ENCODE measurements at regions not wholly inside any gene's neighbourhood (a gene's known extent, or its start where the extent isn't known, plus 50 kb on each side); places are given as distances from the start of the nearest gene placed in this dataset.

DNA sequence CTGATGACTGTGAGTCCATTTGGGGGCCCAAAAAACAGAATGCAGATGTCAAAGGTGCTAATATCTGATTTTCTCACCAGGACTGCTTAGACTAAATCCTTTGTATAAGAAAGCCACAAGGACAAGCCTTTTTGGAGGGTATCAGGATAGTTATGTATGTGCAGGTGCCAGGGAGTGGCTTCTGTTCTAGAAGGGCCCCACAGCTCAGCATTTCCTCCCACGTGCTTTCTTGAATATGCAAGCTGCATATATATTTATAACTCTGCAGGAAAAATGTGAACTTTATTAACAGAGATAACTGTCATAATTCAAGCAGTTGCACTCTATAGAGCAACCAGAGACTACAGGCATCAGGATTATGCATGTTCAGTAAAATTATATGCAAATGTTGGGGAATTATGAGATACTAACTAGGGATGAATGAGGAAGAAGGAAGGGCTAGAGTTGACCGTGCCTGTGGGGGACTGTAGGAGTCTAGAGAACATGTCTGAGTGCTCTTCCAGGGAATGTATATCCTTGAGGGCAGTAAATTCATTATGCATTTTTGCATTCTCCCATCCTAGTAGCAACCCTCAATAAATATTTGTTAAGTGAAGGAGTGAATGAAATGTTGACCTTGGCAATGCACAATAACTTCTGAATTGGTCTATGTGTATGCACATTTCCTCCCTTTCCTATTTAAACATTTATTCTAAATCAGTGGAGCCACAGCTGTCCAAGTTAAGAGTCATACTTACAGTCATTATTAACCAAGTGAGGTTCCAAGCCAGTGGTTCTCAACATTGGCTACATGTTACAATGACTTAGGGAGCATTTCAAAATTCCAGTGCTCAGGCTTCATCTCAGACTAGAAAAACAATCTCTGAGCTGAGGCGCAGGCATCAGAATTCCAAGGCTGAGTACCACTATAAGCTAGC lies 94.8 kb upstream of the ANKRD28 start:
- ATAC-seq (no peak), DNase-seq (no peak)
- TF ChIP-seq, protein P1, sequence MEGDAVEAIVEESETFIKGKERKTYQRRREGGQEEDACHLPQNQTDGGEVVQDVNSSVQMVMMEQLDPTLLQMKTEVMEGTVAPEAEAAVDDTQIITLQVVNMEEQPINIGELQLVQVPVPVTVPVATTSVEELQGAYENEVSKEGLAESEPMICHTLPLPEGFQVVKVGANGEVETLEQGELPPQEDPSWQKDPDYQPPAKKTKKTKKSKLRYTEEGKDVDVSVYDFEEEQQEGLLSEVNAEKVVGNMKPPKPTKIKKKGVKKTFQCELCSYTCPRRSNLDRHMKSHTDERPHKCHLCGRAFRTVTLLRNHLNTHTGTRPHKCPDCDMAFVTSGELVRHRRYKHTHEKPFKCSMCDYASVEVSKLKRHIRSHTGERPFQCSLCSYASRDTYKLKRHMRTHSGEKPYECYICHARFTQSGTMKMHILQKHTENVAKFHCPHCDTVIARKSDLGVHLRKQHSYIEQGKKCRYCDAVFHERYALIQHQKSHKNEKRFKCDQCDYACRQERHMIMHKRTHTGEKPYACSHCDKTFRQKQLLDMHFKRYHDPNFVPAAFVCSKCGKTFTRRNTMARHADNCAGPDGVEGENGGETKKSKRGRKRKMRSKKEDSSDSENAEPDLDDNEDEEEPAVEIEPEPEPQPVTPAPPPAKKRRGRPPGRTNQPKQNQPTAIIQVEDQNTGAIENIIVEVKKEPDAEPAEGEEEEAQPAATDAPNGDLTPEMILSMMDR (IDR thresholded peaks at IDR 0.05) = no peak
- H3K4me1 ChIP-seq (ENCODE audit: low read depth) = no peaks in the 10 kb centered on the region
- no peaks in the 10 kb centered on the region for H3K9me3 ChIP-seq
- intact Hi-C loops (cut with DNase I, micrococcal nuclease) = no loop called here
- no peaks in the 10 kb centered on the region for H3K36me3 ChIP-seq (ENCODE audit: low read depth)
- no peak overlapping the region for H3K4me3 ChIP-seq

DNA sequence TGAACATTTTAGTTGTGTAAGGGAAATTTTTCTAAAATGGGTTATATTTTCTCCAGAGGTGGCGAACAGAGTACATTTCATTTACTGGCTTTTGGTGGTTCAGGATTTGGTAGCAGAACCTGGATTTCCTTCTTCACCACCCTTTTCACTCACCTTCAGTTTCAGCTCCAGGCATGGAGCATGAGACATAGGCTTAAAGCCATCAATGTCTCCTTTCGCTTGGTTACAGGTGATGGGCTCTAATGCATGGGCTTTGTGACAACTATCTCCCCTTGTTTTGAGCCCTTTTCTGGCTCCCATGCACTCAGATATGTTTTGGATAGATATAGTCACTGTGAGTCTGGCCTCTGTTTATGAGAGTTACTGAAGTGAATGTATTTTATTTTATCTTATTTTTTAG lies 96.6 kb upstream of the ANKRD28 start:
- no peak for DNase-seq
- Histone ChIP-seq H3K9me3 (no peaks in the 10 kb centered on the region), H3K4me1 (ENCODE audit: low read depth) (no peaks in the 10 kb centered on the region), H3K36me3 (ENCODE audit: low read depth) (no peaks in the 10 kb centered on the region), H3K4me3 (no peak overlapping the region)
- no peak for ATAC-seq
- intact Hi-C loops (cut with DNase I, micrococcal nuclease) = no loop called here
- TF ChIP-seq, protein P1 (IDR thresholded peaks at IDR 0.05) = no peak

DNA sequence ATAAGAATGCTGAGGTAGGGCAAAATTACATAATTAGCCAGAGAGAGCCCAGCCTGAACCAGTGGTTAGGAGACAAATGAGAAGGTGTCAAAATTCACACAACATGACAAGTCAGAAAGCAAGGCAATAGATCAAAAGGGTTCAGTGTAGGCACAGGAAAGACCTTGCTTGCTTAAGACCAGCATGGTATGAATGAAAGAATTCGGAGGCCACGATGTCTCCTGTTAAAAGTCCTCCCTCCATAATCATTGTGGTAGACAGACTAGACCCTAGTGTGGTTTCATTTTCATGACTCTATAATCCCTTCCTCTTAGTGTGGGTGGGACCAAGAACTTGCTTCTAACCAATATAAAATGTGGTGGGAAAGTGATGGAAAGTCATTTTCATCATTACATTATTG lies 98.7 kb upstream of the ANKRD28 start:
- intact Hi-C loops (cut with DNase I, micrococcal nuclease) = no loop called here
- no peaks in the 10 kb centered on the region for H3K9me3 ChIP-seq
- no peaks in the 10 kb centered on the region for H3K4me1 ChIP-seq (ENCODE audit: low read depth)
- ATAC-seq (no peak), DNase-seq (no peak)
- no peaks in the 10 kb centered on the region for H3K36me3 ChIP-seq (ENCODE audit: low read depth)
- no peak overlapping the region for H3K4me3 ChIP-seq
- TF ChIP-seq, protein P1 (IDR thresholded peaks at IDR 0.05) = no peak

DNA sequence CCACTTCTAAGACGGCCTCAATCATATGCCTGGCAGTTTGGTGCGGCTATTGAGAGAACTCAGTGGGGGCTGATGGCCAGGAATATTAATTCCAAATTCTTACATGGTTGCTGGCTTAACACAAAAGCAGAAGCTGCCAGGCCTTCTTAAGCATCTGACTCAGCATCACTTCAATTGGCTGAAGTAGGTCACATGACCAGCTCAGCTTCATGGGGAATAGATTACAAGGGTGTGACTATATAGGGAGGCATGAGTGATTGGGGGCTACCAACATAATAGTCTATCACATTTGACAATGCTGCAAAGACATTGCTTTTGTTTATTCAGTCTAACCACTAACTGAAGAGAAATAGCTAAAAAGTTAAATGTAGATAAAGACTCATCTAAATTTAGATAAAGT lies 101.6 kb upstream of the ANKRD28 start:
- TF ChIP-seq, protein P1 (IDR thresholded peaks at IDR 0.05) = no peak
- H3K36me3 ChIP-seq (ENCODE audit: low read depth) = no peaks in the 10 kb centered on the region
- H3K4me1 ChIP-seq (ENCODE audit: low read depth) = no peaks in the 10 kb centered on the region
- H3K9me3 ChIP-seq = no peaks in the 10 kb centered on the region
- DNase-seq (no peak), ATAC-seq (no peak)
- H3K4me3 ChIP-seq = no peak overlapping the region
- intact Hi-C loops (cut with DNase I, micrococcal nuclease) = no loop called here

DNA sequence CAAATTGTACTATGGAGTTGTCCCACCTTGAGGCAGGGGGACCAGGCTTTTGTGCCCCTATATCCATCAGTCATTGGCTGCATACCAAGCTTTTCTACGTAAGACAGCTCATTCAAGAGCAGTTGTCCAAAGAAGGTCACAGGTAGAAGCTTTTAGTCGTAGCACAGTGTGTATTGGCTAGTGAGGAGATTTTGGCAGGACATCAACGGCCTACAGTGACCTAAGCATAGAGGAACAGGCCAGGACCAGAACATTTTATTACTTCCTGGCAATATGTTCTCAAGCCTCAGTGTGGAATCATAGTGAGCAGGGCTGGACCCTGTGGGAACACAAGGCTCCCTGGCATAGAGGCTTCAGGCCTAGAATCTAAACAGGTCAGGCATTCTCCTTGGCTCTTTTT lies 105.4 kb upstream of the ANKRD28 start:
- intact Hi-C loops (cut with DNase I, micrococcal nuclease) = no loop called here
- Histone ChIP-seq H3K4me3 (no peak overlapping the region), H3K4me1 (ENCODE audit: low read depth) (no peaks in the 10 kb centered on the region), H3K9me3 (no peaks in the 10 kb centered on the region), H3K36me3 (ENCODE audit: low read depth) (no peaks in the 10 kb centered on the region)
- TF ChIP-seq, protein P1 (IDR thresholded peaks at IDR 0.05) = no peak
- DNase-seq (peak in 1 of 3 donors; percentile 4), ATAC-seq (peak; percentile 43)
